ENCODE measurements at regions not wholly inside any gene's neighbourhood (a gene's known extent, or its start where the extent isn't known, plus 50 kb on each side); places are given as distances from the start of the nearest gene placed in this dataset.

GRCh38 chr4:188596021-188596420 lies 456.8 kb downstream of the TRIML1 start:
- Mint-ChIP-seq H3K27ac (no peak overlapping the region), H3K4me3 (no peak overlapping the region), H3K36me3 (no peaks in the 10 kb centered on the region), H3K9me3 (peaks cover 20% of the 10 kb centered on the region), H3K4me1 (no peaks in the 10 kb centered on the region)
- ATAC-seq (no peak), DNase-seq (ENCODE audit: low spot score in 2 of 2) (no peak)

GRCh38 chr4:188603646-188604045 lies 464.4 kb downstream of the TRIML1 start:
- Mint-ChIP-seq H3K4me1 (no peaks in the 10 kb centered on the region), H3K4me3 (no peak overlapping the region), H3K9me3 (peaks cover 7% of the 10 kb centered on the region), H3K36me3 (no peaks in the 10 kb centered on the region), H3K27ac (no peak overlapping the region)
- ATAC-seq (no peak), DNase-seq (ENCODE audit: low spot score in 2 of 2) (no peak)

- H3K36me3 Mint-ChIP-seq, result no peaks in the 10 kb centered on the region
- no peak for ATAC-seq
- no peak overlapping the region for H3K4me3 Mint-ChIP-seq
- DNase-seq (ENCODE audit: low spot score in 2 of 2), result no peak
- H3K9me3 Mint-ChIP-seq, result peaks cover 12% of the 10 kb centered on the region
- no peak overlapping the region for H3K27ac Mint-ChIP-seq
- no peaks in the 10 kb centered on the region for H3K4me1 Mint-ChIP-seq
These were observed 467.4 kb downstream of the TRIML1 start for GRCh38 chr4:188606635-188607034.

GRCh38 chr4:188611143-188611542 lies 471.9 kb downstream of the TRIML1 start:
- ATAC-seq, result no peak
- no peak for DNase-seq (ENCODE audit: low spot score in 2 of 2)
- Mint-ChIP-seq H3K36me3 (no peaks in the 10 kb centered on the region), H3K4me1 (no peaks in the 10 kb centered on the region), H3K9me3 (peaks cover 17% of the 10 kb centered on the region), H3K4me3 (no peak overlapping the region), H3K27ac (no peak overlapping the region)

GRCh38 chr4:188612659-188613058 lies 473.4 kb downstream of the TRIML1 start:
- Mint-ChIP-seq H3K4me3 (no peak overlapping the region), H3K27ac (no peak overlapping the region), H3K9me3 (peaks cover 23% of the 10 kb centered on the region), H3K4me1 (no peaks in the 10 kb centered on the region), H3K36me3 (no peaks in the 10 kb centered on the region)
- no peak for ATAC-seq
- DNase-seq (ENCODE audit: low spot score in 2 of 2), result no peak

GRCh38 chr4:188613976-188614375 lies 474.7 kb downstream of the TRIML1 start:
- peaks cover 26% of the 10 kb centered on the region for H3K9me3 Mint-ChIP-seq
- ATAC-seq (no peak), DNase-seq (ENCODE audit: low spot score in 2 of 2) (no peak)
- H3K27ac Mint-ChIP-seq, result no peak overlapping the region
- no peak overlapping the region for H3K4me3 Mint-ChIP-seq
- H3K4me1 Mint-ChIP-seq, result no peaks in the 10 kb centered on the region
- H3K36me3 Mint-ChIP-seq, result no peaks in the 10 kb centered on the region

GRCh38 chr4:188619456-188620149 lies 480.4 kb downstream of the TRIML1 start:
- Mint-ChIP-seq H3K4me3 (no peak overlapping the region), H3K4me1 (no peaks in the 10 kb centered on the region), H3K27ac (no peak overlapping the region), H3K9me3 (peaks cover 17% of the 10 kb centered on the region), H3K36me3 (no peaks in the 10 kb centered on the region)
- DNase-seq (ENCODE audit: low spot score in 2 of 2) (no peak), ATAC-seq (no peak)

- DNase-seq (ENCODE audit: low spot score in 2 of 2) (no peak), ATAC-seq (no peak)
- Mint-ChIP-seq H3K4me3 (no peak overlapping the region), H3K27ac (no peak overlapping the region), H3K36me3 (no peaks in the 10 kb centered on the region), H3K4me1 (no peaks in the 10 kb centered on the region), H3K9me3 (peaks cover 17% of the 10 kb centered on the region)
These were observed 481.4 kb downstream of the TRIML1 start for GRCh38 chr4:188620608-188621007.

GRCh38 chr4:188623314-188623854 lies 484.1 kb downstream of the TRIML1 start:
- H3K36me3 Mint-ChIP-seq, result no peaks in the 10 kb centered on the region
- ATAC-seq (no peak), DNase-seq (ENCODE audit: low spot score in 2 of 2) (no peak)
- H3K4me3 Mint-ChIP-seq, result no peak overlapping the region
- peaks cover 21% of the 10 kb centered on the region for H3K9me3 Mint-ChIP-seq
- no peak overlapping the region for H3K27ac Mint-ChIP-seq
- H3K4me1 Mint-ChIP-seq, result no peaks in the 10 kb centered on the region

- Mint-ChIP-seq H3K36me3 (no peaks in the 10 kb centered on the region), H3K4me1 (no peaks in the 10 kb centered on the region), H3K9me3 (peaks cover 19% of the 10 kb centered on the region), H3K4me3 (no peak overlapping the region), H3K27ac (no peak overlapping the region)
- DNase-seq (ENCODE audit: low spot score in 2 of 2), result no peak
- ATAC-seq, result no peak
These were observed 485.1 kb downstream of the TRIML1 start for GRCh38 chr4:188624370-188624769.

- ATAC-seq, result no peak
- no peak overlapping the region for H3K4me3 Mint-ChIP-seq
- H3K36me3 Mint-ChIP-seq, result no peaks in the 10 kb centered on the region
- peaks cover 28% of the 10 kb centered on the region for H3K9me3 Mint-ChIP-seq
- no peak overlapping the region for H3K27ac Mint-ChIP-seq
- no peak for DNase-seq (ENCODE audit: low spot score in 2 of 2)
- H3K4me1 Mint-ChIP-seq, result no peaks in the 10 kb centered on the region
These were observed 488.7 kb downstream of the TRIML1 start for GRCh38 chr4:188627892-188628291.

GRCh38 chr4:188639479-188640100 lies 500.3 kb downstream of the TRIML1 start:
- ATAC-seq (no peak), DNase-seq (ENCODE audit: low spot score in 2 of 2) (no peak)
- H3K9me3 Mint-ChIP-seq, result peaks cover 13% of the 10 kb centered on the region
- no peak overlapping the region for H3K27ac Mint-ChIP-seq
- H3K4me3 Mint-ChIP-seq, result no peak overlapping the region
- no peaks in the 10 kb centered on the region for H3K4me1 Mint-ChIP-seq
- H3K36me3 Mint-ChIP-seq, result no peaks in the 10 kb centered on the region

- Mint-ChIP-seq H3K9me3 (peaks cover 13% of the 10 kb centered on the region), H3K4me1 (no peaks in the 10 kb centered on the region), H3K4me3 (no peak overlapping the region), H3K36me3 (no peaks in the 10 kb centered on the region), H3K27ac (no peak overlapping the region)
- no peak for ATAC-seq
- DNase-seq (ENCODE audit: low spot score in 2 of 2), result no peak
These were observed 508.7 kb downstream of the TRIML1 start for GRCh38 chr4:188647820-188648370.

GRCh38 chr4:188649635-188650034 lies 510.4 kb downstream of the TRIML1 start:
- H3K4me1 Mint-ChIP-seq, result no peaks in the 10 kb centered on the region
- H3K27ac Mint-ChIP-seq, result no peak overlapping the region
- ATAC-seq (no peak), DNase-seq (ENCODE audit: low spot score in 2 of 2) (no peak)
- H3K9me3 Mint-ChIP-seq, result peaks cover 15% of the 10 kb centered on the region
- no peaks in the 10 kb centered on the region for H3K36me3 Mint-ChIP-seq
- no peak overlapping the region for H3K4me3 Mint-ChIP-seq

- no peak for ATAC-seq
- Mint-ChIP-seq H3K36me3 (no peaks in the 10 kb centered on the region), H3K27ac (no peak overlapping the region), H3K9me3 (peaks cover 16% of the 10 kb centered on the region), H3K4me3 (no peak overlapping the region), H3K4me1 (no peaks in the 10 kb centered on the region)
- DNase-seq (ENCODE audit: low spot score in 2 of 2), result no peak
These were observed 511.3 kb downstream of the TRIML1 start for GRCh38 chr4:188650516-188650915.

- ATAC-seq, result no peak
- H3K9me3 Mint-ChIP-seq, result peaks cover 11% of the 10 kb centered on the region
- H3K27ac Mint-ChIP-seq, result no peak overlapping the region
- no peak for DNase-seq (ENCODE audit: low spot score in 2 of 2)
- H3K4me3 Mint-ChIP-seq, result no peak overlapping the region
- no peaks in the 10 kb centered on the region for H3K36me3 Mint-ChIP-seq
- H3K4me1 Mint-ChIP-seq, result no peaks in the 10 kb centered on the region
These were observed 518.1 kb downstream of the TRIML1 start for GRCh38 chr4:188657365-188657764.

Data from stimulated activated effector memory CD8-positive, alpha-beta T cell treated with anti-CD3 and anti-CD28 coated beads, Interleukin-12 subunit alpha, Interleukin-12 subunit beta, amount 100 ng/mL, for 72 hours (primary cell).